ENCODE measurements at regions not wholly inside any gene's neighbourhood (a gene's known extent, or its start where the extent isn't known, plus 50 kb on each side); places are given as distances from the start of the nearest gene placed in this dataset.

- TF ChIP-seq CTCF (conservative IDR thresholded peaks at IDR 0.05; ENCODE audit: low read depth, low read length) (no peak), EZH2 (IDR thresholded peaks at IDR 0.05; ENCODE audit: low read length, unreplicated experiment) (no peak)
Observed at GRCh38 chr20:1832634-1833033, 62.6 kb upstream of the SIRPA start.

Data from PC-3 (cell line).